ENCODE measurements at regions not wholly inside any gene's neighbourhood (a gene's known extent, or its start where the extent isn't known, plus 50 kb on each side); places are given as distances from the start of the nearest gene placed in this dataset.

DNA sequence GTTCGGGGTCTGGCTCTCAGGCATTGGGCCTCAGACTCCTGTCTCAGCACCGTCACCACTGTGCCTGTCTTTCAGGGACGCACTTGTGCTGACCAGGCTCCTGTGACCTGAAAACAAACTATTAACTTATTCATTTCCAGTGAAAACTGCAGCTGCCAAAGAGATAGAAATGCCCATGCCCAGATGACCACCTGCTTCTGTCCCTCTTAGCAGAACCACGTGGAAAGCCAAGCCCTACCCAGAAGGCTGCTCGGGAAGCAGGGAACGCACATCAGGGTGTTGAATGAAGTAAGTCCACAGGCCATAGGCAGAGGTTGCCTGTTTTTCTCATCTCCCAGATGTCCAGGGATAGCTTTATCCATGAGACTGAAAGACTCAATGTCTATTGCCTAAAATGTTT lies 219.3 kb downstream of the EBLN2 start:
- TF ChIP-seq POLR2A (IDR thresholded peaks at IDR 0.05; ENCODE audit: low read length) = no peak
- TF ChIP-seq, protein P1, sequence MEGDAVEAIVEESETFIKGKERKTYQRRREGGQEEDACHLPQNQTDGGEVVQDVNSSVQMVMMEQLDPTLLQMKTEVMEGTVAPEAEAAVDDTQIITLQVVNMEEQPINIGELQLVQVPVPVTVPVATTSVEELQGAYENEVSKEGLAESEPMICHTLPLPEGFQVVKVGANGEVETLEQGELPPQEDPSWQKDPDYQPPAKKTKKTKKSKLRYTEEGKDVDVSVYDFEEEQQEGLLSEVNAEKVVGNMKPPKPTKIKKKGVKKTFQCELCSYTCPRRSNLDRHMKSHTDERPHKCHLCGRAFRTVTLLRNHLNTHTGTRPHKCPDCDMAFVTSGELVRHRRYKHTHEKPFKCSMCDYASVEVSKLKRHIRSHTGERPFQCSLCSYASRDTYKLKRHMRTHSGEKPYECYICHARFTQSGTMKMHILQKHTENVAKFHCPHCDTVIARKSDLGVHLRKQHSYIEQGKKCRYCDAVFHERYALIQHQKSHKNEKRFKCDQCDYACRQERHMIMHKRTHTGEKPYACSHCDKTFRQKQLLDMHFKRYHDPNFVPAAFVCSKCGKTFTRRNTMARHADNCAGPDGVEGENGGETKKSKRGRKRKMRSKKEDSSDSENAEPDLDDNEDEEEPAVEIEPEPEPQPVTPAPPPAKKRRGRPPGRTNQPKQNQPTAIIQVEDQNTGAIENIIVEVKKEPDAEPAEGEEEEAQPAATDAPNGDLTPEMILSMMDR (IDR thresholded peaks at IDR 0.05) = no peak
- TF ChIP-seq, protein P2, sequence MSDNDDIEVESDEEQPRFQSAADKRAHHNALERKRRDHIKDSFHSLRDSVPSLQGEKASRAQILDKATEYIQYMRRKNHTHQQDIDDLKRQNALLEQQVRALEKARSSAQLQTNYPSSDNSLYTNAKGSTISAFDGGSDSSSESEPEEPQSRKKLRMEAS (IDR thresholded peaks at IDR 0.05) = no peak
- no peak for TF ChIP-seq RCOR1 (IDR thresholded peaks at IDR 0.05; ENCODE audit: low read depth, low read length)
- TF ChIP-seq, protein P3, sequence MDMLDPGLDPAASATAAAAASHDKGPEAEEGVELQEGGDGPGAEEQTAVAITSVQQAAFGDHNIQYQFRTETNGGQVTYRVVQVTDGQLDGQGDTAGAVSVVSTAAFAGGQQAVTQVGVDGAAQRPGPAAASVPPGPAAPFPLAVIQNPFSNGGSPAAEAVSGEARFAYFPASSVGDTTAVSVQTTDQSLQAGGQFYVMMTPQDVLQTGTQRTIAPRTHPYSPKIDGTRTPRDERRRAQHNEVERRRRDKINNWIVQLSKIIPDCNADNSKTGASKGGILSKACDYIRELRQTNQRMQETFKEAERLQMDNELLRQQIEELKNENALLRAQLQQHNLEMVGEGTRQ (IDR thresholded peaks at IDR 0.05) = no peak
- TF ChIP-seq MYC (IDR thresholded peaks at IDR 0.05; ENCODE audit: borderline replicate concordance, low read length) = no peak
- TF ChIP-seq NFE2L2 (conservative IDR thresholded peaks at IDR 0.05; ENCODE audit: low read length) = no peak
- TF ChIP-seq MAFK (IDR thresholded peaks at IDR 0.05; ENCODE audit: partially characterized antibody) = no peak
- no peak for TF ChIP-seq CEBPB (IDR thresholded peaks at IDR 0.05)
- TF ChIP-seq EP300 (IDR thresholded peaks at IDR 0.05) = no peak

All from A549 (cell line).